HEK293T (cell line): ENCODE measurements at regions not wholly inside any gene's neighbourhood (a gene's known extent, or its start where the extent isn't known, plus 50 kb on each side); places are given as distances from the start of the nearest gene placed in this dataset.

Source experiments
- ARNT ChIP-seq: fragments of 450-650 bp; IDR thresholded peaks from 2 replicates; pipeline ENCODE4 v1.6.1; 2017; ENCODE audit warnings: mild to moderate bottlenecking
- CTBP1 ChIP-seq: fragments of 450-650 bp; IDR thresholded peaks from 2 replicates; pipeline ENCODE4 v1.6.1; 2016; ENCODE audit warnings: borderline replicate concordance
- NFRKB ChIP-seq: fragments of 450-650 bp; IDR thresholded peaks from 2 replicates; pipeline ENCODE4 v1.6.1; 2016; ENCODE audit warnings: mild to moderate bottlenecking, moderate library complexity

DNA sequence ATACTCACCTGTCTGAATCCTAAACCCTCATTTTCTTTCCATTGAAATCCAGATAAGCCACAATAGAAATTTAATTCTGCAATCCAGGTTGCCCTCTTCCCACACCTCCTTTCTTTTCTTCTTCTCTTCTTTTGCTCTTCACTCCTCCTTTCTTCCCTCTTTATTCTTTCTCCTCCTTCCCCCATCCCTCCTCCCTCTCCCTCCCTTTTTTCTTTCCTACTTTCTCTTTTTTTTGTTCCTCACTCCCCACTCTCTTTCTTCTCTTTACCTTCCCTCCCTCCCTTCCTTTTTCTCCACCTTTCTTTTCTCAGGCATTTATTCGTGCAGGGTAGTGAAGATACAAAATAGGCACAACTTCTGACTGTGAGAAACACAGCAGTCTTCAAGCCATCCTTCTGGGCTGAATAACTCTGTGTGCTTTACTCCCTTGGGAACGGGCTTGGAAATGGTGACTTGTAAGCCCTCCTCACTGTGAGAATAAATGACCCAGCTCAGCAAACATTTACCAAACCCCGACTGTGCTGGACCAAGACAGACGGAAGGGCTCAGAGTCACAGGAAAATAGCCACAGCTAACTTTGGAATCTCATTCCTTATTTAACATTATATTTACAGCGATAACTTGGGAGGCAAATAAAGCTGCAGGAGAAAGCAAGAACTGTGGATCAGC lies 140.8 kb downstream of the HAPSTR1 start:
- TF ChIP-seq CTBP1 = no peak
- no peak for TF ChIP-seq NFRKB
- TF ChIP-seq ARNT = no peak
